GM12892 (cell line): ENCODE measurements at regions not wholly inside any gene's neighbourhood (a gene's known extent, or its start where the extent isn't known, plus 50 kb on each side); places are given as distances from the start of the nearest gene placed in this dataset.

Source experiments
- POLR2A ChIP-seq: IDR thresholded peaks from 2 replicates; pipeline ENCODE4 v1.6.1; 2011; ENCODE audit warnings: low read depth, low read length, control low read depth
- POLR2AphosphoS5 ChIP-seq: IDR thresholded peaks from 2 replicates; pipeline ENCODE4 v1.6.1; 2011; ENCODE audit warnings: low read depth, low read length, control low read depth
- TAF1 ChIP-seq: IDR thresholded peaks from 2 replicates; pipeline ENCODE4 v1.6.1; 2011; ENCODE audit warnings: low read depth, mild to moderate bottlenecking, control low read depth, low read length, borderline replicate concordance

GRCh38 chr9:120018550-120018949 is 561.4 kb downstream of the CDK5RAP2 start:
- TF ChIP-seq POLR2A (no peak), POLR2AphosphoS5 (no peak), TAF1 (no peak)
